ENCODE measurements at regions not wholly inside any gene's neighbourhood (a gene's known extent, or its start where the extent isn't known, plus 50 kb on each side); places are given as distances from the start of the nearest gene placed in this dataset.

DNA sequence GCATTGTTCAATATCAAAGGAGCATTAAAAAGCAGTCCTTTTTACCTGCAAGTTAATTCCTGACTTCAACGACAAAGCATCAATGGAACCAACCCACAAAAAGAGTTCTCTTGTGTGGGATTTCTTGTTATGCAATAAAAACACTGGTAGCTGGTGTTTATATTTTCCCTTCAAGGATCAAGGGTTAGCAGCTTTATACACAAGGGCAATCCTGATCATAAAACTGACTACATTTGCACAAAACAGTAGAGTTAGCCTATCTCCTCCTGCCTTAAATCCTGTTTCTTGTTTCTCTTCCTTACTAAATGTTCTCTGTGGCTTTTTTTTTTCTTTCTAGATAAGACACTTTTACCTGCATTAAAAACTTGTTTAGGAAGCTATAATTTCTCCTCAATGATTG lies 306.4 kb downstream of the SLCO4C1 start:
- no peak overlapping the region for H3K4me3 ChIP-seq (ENCODE audit: insufficient read depth, low read length, poor library complexity, severe bottlenecking)
- no peaks in the 10 kb centered on the region for H3K79me2 ChIP-seq (ENCODE audit: insufficient read depth, low read length)
- H3K9ac ChIP-seq (ENCODE audit: low read length): no peak overlapping the region
- no peak overlapping the region for H3K4me2 ChIP-seq (ENCODE audit: low read depth, low read length, poor library complexity, severe bottlenecking)
- H3K27me3 ChIP-seq (ENCODE audit: low read length): no peaks in the 10 kb centered on the region
- no peaks in the 10 kb centered on the region for H3K36me3 ChIP-seq (ENCODE audit: low read length)
- no peak overlapping the region for H2AFZ ChIP-seq (ENCODE audit: low read depth, low read length, severe bottlenecking)
- no peaks in the 10 kb centered on the region for H3K9me3 ChIP-seq (ENCODE audit: insufficient read depth, low read length)
- no peaks in the 10 kb centered on the region for H3F3A ChIP-seq (ENCODE audit: insufficient read depth)
- no peaks in the 10 kb centered on the region for H3K9me2 ChIP-seq (replicated peaks; ENCODE audit: insufficient read depth, low read length)
- TF ChIP-seq EZH2phosphoT487 (conservative IDR thresholded peaks at IDR 0.05; ENCODE audit: low read length): no peak
- TF ChIP-seq, protein P1, sequence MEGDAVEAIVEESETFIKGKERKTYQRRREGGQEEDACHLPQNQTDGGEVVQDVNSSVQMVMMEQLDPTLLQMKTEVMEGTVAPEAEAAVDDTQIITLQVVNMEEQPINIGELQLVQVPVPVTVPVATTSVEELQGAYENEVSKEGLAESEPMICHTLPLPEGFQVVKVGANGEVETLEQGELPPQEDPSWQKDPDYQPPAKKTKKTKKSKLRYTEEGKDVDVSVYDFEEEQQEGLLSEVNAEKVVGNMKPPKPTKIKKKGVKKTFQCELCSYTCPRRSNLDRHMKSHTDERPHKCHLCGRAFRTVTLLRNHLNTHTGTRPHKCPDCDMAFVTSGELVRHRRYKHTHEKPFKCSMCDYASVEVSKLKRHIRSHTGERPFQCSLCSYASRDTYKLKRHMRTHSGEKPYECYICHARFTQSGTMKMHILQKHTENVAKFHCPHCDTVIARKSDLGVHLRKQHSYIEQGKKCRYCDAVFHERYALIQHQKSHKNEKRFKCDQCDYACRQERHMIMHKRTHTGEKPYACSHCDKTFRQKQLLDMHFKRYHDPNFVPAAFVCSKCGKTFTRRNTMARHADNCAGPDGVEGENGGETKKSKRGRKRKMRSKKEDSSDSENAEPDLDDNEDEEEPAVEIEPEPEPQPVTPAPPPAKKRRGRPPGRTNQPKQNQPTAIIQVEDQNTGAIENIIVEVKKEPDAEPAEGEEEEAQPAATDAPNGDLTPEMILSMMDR (IDR thresholded peaks at IDR 0.05; ENCODE audit: insufficient read depth, low read length, poor library complexity, severe bottlenecking): no peak
- no peaks in the 10 kb centered on the region for H4K20me1 ChIP-seq (ENCODE audit: low read depth, low read length)
- H3K27ac ChIP-seq (ENCODE audit: low read depth, low read length): no peak overlapping the region

- Histone ChIP-seq H3K79me2 (ENCODE audit: insufficient read depth, low read length) (no peaks in the 10 kb centered on the region), H3K4me2 (ENCODE audit: low read depth, low read length, poor library complexity, severe bottlenecking) (no peak overlapping the region), H3K9ac (ENCODE audit: low read length) (no peak overlapping the region), H3K27ac (ENCODE audit: low read depth, low read length) (no peak overlapping the region), H3K27me3 (ENCODE audit: low read length) (no peaks in the 10 kb centered on the region), H3K9me3 (ENCODE audit: insufficient read depth, low read length) (no peaks in the 10 kb centered on the region), H3K4me3 (ENCODE audit: insufficient read depth, low read length, poor library complexity, severe bottlenecking) (no peak overlapping the region), H3K36me3 (ENCODE audit: low read length) (no peaks in the 10 kb centered on the region), H4K20me1 (ENCODE audit: low read depth, low read length) (no peaks in the 10 kb centered on the region), H2AFZ (ENCODE audit: low read depth, low read length, severe bottlenecking) (no peak overlapping the region), H3K9me2 (replicated peaks; ENCODE audit: insufficient read depth, low read length) (no peaks in the 10 kb centered on the region), H3F3A (ENCODE audit: insufficient read depth) (no peaks in the 10 kb centered on the region)
- no peak for TF ChIP-seq EZH2phosphoT487 (conservative IDR thresholded peaks at IDR 0.05; ENCODE audit: low read length)
- TF ChIP-seq, protein P1 (IDR thresholded peaks at IDR 0.05; ENCODE audit: insufficient read depth, low read length, poor library complexity, severe bottlenecking): peak; percentile 51
Measured at GRCh38 chr5:101977729-101978345, 318.2 kb downstream of the SLCO4C1 start.

GRCh38 chr5:101976933-101977332 lies 319.2 kb downstream of the SLCO4C1 start:
- H2AFZ ChIP-seq (ENCODE audit: low read depth, low read length, severe bottlenecking): no peak overlapping the region
- H3K9me2 ChIP-seq (replicated peaks; ENCODE audit: insufficient read depth, low read length): no peaks in the 10 kb centered on the region
- no peaks in the 10 kb centered on the region for H4K20me1 ChIP-seq (ENCODE audit: low read depth, low read length)
- no peak for TF ChIP-seq EZH2phosphoT487 (conservative IDR thresholded peaks at IDR 0.05; ENCODE audit: low read length)
- TF ChIP-seq, protein P1 (IDR thresholded peaks at IDR 0.05; ENCODE audit: insufficient read depth, low read length, poor library complexity, severe bottlenecking): no peak
- no peaks in the 10 kb centered on the region for H3K27me3 ChIP-seq (ENCODE audit: low read length)
- H3K9me3 ChIP-seq (ENCODE audit: insufficient read depth, low read length): no peaks in the 10 kb centered on the region
- H3F3A ChIP-seq (ENCODE audit: insufficient read depth): no peaks in the 10 kb centered on the region
- H3K36me3 ChIP-seq (ENCODE audit: low read length): no peaks in the 10 kb centered on the region
- H3K27ac ChIP-seq (ENCODE audit: low read depth, low read length): no peak overlapping the region
- no peak overlapping the region for H3K9ac ChIP-seq (ENCODE audit: low read length)
- H3K79me2 ChIP-seq (ENCODE audit: insufficient read depth, low read length): no peaks in the 10 kb centered on the region
- H3K4me2 ChIP-seq (ENCODE audit: low read depth, low read length, poor library complexity, severe bottlenecking): no peak overlapping the region
- no peak overlapping the region for H3K4me3 ChIP-seq (ENCODE audit: insufficient read depth, low read length, poor library complexity, severe bottlenecking)

All from SU-DHL-6 (cell line).